OCI-LY3 (cell line): ENCODE measurements at regions not wholly inside any gene's neighbourhood (a gene's known extent, or its start where the extent isn't known, plus 50 kb on each side); places are given as distances from the start of the nearest gene placed in this dataset.

Experiments used
- H2AFZ ChIP-seq: fragments of 200-600, 300-600 bp; shearing (Covaris generic); 2 replicates; pipeline ENCODE4 v1.6.0; 2014; ENCODE audit warnings: antibody characterized with exemption, low read depth, low read length
- H3K27ac ChIP-seq: fragments of 200-600, 300-600 bp; sonication (generic); 2 replicates; pipeline ENCODE4 v1.5.1; 2014; ENCODE audit warnings: mild to moderate bottlenecking, low read length, moderate library complexity, mixed read lengths
- H3K27me3 ChIP-seq: fragments of 200-600, 300-600 bp; sonication (generic); 2 replicates; pipeline ENCODE4 v1.6.1; 2014; ENCODE audit warnings: low read depth, low read length, mixed read lengths
- H3K36me3 ChIP-seq: fragments of 200-600, 300-600 bp; sonication (generic); replicated peaks from 2 replicates; pipeline ENCODE3; 2014; ENCODE audit warnings: low read depth, low read length, mixed read lengths
- H3K4me1 ChIP-seq: fragments of 300-600, 200-600 bp; sonication (generic); 2 replicates; pipeline ENCODE4 v1.6.1; 2014; ENCODE audit warnings: low read length, mixed read lengths
- H3K4me2 ChIP-seq: fragments of 200-600, 300-600 bp; sonication (generic); 2 replicates; pipeline ENCODE4 v1.6.1; 2014; ENCODE audit warnings: low read length, mixed read lengths
- H3K4me3 ChIP-seq: fragments of 300-600, 200-600 bp; sonication (generic); 2 replicates; pipeline ENCODE4 v1.5.1; 2014; ENCODE audit warnings: antibody characterized with exemption, mild to moderate bottlenecking, low read length, moderate library complexity
- H3K79me2 ChIP-seq: fragments of 300-600, 200-600 bp; shearing (Covaris generic); 2 replicates; pipeline ENCODE4 v1.6.1; 2014; ENCODE audit warnings: mild to moderate bottlenecking, low read length, mixed read lengths
- H3K9ac ChIP-seq: fragments of 300-600, 200-600 bp; shearing (Covaris generic); 2 replicates; pipeline ENCODE4 v1.6.0; 2014; ENCODE audit warnings: mild to moderate bottlenecking, low read length, moderate library complexity
- H3K9me3 ChIP-seq: fragments of 200-600, 300-600 bp; shearing (Covaris generic); 2 replicates; pipeline ENCODE4 v1.6.1; 2014; ENCODE audit warnings: low read length, mixed read lengths; ENCODE audit not compliant: insufficient read depth
- H4K20me1 ChIP-seq: fragments of 200-600, 300-600 bp; sonication (generic); 2 replicates; pipeline ENCODE4 v1.6.1; 2016; ENCODE audit warnings: low read length, mixed read lengths; ENCODE audit not compliant: insufficient read depth
- EZH2phosphoT487 ChIP-seq: fragments of 200-600 bp; shearing (Covaris generic); IDR thresholded peaks from 2 replicates; pipeline ENCODE4 v1.6.1; 2018; ENCODE audit warnings: antibody characterized with exemption, mixed run types, low read depth
- TF ChIP-seq, protein P1 (sequence below): fragments of 200-600, 300-600 bp; sonication (generic); IDR thresholded peaks from 2 replicates; pipeline ENCODE4 v1.5.1; 2014; ENCODE audit warnings: antibody characterized with exemption, low read length, low read depth

DNA sequence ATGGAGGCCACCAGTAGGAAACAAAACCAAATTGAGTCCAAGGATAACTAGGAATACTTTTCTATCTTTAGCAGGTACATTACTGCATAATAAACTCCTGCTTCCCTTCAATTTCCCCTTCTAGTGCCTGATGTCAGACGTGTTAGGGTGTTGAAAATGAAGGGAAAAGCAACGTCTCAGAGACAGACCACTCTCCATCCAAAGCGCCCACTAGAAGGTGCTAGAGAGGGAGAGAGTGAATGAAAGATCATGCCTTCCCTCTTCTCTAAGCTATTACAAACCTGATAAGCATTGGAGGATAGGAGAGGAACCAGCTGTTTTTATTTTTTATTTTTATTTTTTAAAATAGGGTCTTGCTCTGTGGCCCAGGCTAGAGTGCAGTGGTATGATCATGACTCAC is 64.1 kb downstream of the ZNF641 start:
- Histone ChIP-seq H3K27ac (no peak overlapping the region), H3K27me3 (no peaks in the 10 kb centered on the region; the same call in 1 of the 2 replicates), H3K4me1 (no peaks in the 10 kb centered on the region), H3K4me2 (no peak overlapping the region), H3K9ac (no peak overlapping the region), H3K79me2 (no peaks in the 10 kb centered on the region), H3K4me3 (no peak overlapping the region), H3K9me3 (no peaks in the 10 kb centered on the region), H4K20me1 (no peaks in the 10 kb centered on the region), H3K36me3 (no peaks in the 10 kb centered on the region), H2AFZ (no peak overlapping the region)
- TF ChIP-seq, protein P1, sequence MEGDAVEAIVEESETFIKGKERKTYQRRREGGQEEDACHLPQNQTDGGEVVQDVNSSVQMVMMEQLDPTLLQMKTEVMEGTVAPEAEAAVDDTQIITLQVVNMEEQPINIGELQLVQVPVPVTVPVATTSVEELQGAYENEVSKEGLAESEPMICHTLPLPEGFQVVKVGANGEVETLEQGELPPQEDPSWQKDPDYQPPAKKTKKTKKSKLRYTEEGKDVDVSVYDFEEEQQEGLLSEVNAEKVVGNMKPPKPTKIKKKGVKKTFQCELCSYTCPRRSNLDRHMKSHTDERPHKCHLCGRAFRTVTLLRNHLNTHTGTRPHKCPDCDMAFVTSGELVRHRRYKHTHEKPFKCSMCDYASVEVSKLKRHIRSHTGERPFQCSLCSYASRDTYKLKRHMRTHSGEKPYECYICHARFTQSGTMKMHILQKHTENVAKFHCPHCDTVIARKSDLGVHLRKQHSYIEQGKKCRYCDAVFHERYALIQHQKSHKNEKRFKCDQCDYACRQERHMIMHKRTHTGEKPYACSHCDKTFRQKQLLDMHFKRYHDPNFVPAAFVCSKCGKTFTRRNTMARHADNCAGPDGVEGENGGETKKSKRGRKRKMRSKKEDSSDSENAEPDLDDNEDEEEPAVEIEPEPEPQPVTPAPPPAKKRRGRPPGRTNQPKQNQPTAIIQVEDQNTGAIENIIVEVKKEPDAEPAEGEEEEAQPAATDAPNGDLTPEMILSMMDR, result peak; percentile 48
- TF ChIP-seq EZH2phosphoT487, result no peak

DNA sequence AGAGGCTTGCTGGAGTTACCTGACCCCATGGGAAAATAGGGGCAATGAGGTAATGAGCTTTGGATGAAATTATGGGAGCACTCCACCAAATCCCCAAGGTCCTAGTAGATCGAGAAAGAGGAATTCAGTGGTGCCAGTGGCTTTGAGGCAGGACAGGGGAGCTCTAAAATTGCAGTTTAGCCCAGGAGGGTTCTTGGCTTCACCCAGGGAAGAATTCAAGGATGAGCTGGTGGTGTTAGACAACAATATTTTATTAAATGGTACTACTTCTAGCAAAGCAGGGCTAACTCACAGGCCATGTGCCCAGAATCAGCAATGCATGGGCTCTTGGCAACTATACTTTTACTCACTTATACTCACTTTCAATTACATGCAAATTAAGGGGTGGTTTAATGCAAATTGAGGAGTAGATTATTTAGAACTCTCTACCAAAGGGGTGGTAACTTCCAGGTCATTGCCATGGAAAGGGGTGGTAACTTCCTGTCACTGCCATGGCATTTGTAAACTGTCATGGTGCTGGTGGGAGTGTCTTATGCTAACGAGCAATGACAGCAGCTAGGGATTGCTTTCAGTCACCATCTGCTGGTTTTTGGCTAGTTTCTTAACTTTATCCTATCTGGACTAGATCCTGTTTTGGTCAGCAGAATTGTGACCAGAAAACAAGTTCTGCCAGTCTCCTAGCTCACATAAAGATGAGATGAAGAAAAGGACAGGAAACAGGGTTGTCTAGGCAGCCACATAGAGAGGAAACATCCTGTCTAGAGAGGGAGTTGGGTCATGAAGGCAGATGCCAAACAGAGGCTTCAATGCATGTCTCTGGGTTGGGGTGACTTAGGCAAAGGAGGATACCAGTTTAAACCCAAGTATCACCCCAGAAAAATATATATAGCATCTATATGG is 64.7 kb downstream of the ZNF641 start:
- no peak overlapping the region for H3K4me3 ChIP-seq

DNA sequence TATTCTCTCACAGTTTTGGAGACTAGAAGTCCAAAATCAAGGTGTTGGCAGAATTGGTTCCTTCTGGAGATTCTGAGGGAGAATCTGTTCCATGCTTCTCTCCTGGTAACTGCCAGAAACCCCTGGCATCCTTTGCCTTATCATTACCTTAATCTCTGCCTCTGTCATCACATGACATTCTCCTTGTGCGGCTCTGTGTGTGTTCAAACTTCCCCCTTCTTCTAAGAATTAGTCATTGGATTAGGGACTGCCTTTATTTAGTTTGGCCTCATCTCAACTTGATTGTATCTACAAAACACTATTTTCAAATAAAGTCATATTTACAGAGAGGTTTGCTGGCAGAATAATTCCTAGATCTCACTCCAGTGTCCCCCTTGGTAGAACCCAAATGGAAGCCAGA is 68.9 kb downstream of the ZNF641 start:
- no peaks in the 10 kb centered on the region for H3K4me1 ChIP-seq
- no peaks in the 10 kb centered on the region for H4K20me1 ChIP-seq
- TF ChIP-seq, protein P1, result no peak
- no peak for TF ChIP-seq EZH2phosphoT487
- no peaks in the 10 kb centered on the region for H3K36me3 ChIP-seq
- no peak overlapping the region for H3K27ac ChIP-seq
- no peak overlapping the region for H3K4me3 ChIP-seq
- H3K9me3 ChIP-seq, result no peaks in the 10 kb centered on the region
- H3K79me2 ChIP-seq, result no peaks in the 10 kb centered on the region
- H3K9ac ChIP-seq, result no peak overlapping the region
- H3K4me2 ChIP-seq, result no peak overlapping the region
- no peaks in the 10 kb centered on the region for H3K27me3 ChIP-seq
- no peak overlapping the region for H2AFZ ChIP-seq

More for the DNA sequence above, 64.7 kb downstream of the ZNF641 start:
- no peak overlapping the region for H2AFZ ChIP-seq
- H3K27ac ChIP-seq, result no peak overlapping the region
- TF ChIP-seq EZH2phosphoT487, result no peak
- H3K4me2 ChIP-seq, result no peak overlapping the region
- no peak overlapping the region for H3K9ac ChIP-seq
- H3K9me3 ChIP-seq, result no peaks in the 10 kb centered on the region
- no peaks in the 10 kb centered on the region for H3K36me3 ChIP-seq
- H3K4me1 ChIP-seq, result no peaks in the 10 kb centered on the region
- H3K79me2 ChIP-seq, result no peaks in the 10 kb centered on the region
- no peaks in the 10 kb centered on the region for H3K27me3 ChIP-seq
- H4K20me1 ChIP-seq, result no peaks in the 10 kb centered on the region

DNA sequence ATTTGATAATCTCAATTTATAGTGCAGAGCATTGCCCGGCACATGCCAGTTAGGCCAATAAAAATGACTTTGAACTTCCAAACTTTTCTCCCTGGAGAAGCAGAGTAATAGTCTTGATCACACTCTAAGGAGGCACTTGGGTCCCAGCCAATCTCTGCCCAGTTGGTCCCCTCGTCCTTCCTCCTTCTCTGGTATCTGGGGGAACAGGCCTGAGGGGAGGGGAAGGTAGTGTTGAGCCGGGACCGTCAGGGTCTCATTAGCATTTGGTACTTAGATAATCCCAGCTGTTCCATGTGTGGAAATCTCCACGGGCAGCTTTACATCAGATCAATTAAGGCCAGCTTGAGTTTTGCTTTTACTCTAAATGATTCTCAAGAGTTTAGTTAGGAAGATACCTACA is 70.1 kb downstream of the ZNF641 start:
- no peak overlapping the region for H3K4me2 ChIP-seq
- no peaks in the 10 kb centered on the region for H3K27me3 ChIP-seq
- no peaks in the 10 kb centered on the region for H4K20me1 ChIP-seq
- no peak overlapping the region for H3K27ac ChIP-seq
- H3K9ac ChIP-seq, result no peak overlapping the region
- no peaks in the 10 kb centered on the region for H3K9me3 ChIP-seq
- no peaks in the 10 kb centered on the region for H3K79me2 ChIP-seq
- H3K4me3 ChIP-seq, result no peak overlapping the region
- H3K36me3 ChIP-seq, result no peaks in the 10 kb centered on the region
- TF ChIP-seq EZH2phosphoT487, result no peak
- TF ChIP-seq, protein P1, result no peak
- H2AFZ ChIP-seq, result no peak overlapping the region
- H3K4me1 ChIP-seq, result no peaks in the 10 kb centered on the region
